DLD1 (cell line): ENCODE measurements at regions not wholly inside any gene's neighbourhood (a gene's known extent, or its start where the extent isn't known, plus 50 kb on each side); places are given as distances from the start of the nearest gene placed in this dataset.

Experiments used
- in situ Hi-C: cut with HindIII; loops from 2 replicates; pipeline ENCODE4 v1.10.0; 2017; ENCODE audit warnings: low sequenced_read_pairs

- in situ Hi-C loops: no loop called here
Observed at GRCh38 chrX:69282893-69283690, 117.8 kb upstream of the PJA1 start.

- in situ Hi-C loops: no loop called here
Observed at GRCh38 chrX:69280933-69281332, 115.7 kb upstream of the PJA1 start.

GRCh38 chrX:69279234-69279633 lies 114.0 kb upstream of the PJA1 start:
- in situ Hi-C loops: no loop called here

- in situ Hi-C loops: no loop called here
Observed at GRCh38 chrX:69278031-69278687, 112.9 kb upstream of the PJA1 start.

GRCh38 chrX:69277369-69277990 lies 112.2 kb upstream of the PJA1 start:
- in situ Hi-C loops: no loop called here

GRCh38 chrX:69268611-69269010 lies 103.4 kb upstream of the PJA1 start:
- in situ Hi-C loops: no loop called here

GRCh38 chrX:69264158-69264581 lies 98.9 kb upstream of the PJA1 start:
- in situ Hi-C loops: no loop called here

GRCh38 chrX:69263251-69263820 lies 98.1 kb upstream of the PJA1 start:
- in situ Hi-C loops: no loop called here

- in situ Hi-C loops: no loop called here
Observed at GRCh38 chrX:69262036-69262936, 97.0 kb upstream of the PJA1 start.

- in situ Hi-C loops: no loop called here
Observed at GRCh38 chrX:69260169-69260568, 94.9 kb upstream of the PJA1 start.

GRCh38 chrX:69258893-69259292 lies 93.6 kb upstream of the PJA1 start:
- in situ Hi-C loops: no loop called here

- in situ Hi-C loops: no loop called here
Observed at GRCh38 chrX:69257499-69258127, 92.4 kb upstream of the PJA1 start.

GRCh38 chrX:69256291-69256565 lies 91.0 kb upstream of the PJA1 start:
- in situ Hi-C loops: no loop called here

- in situ Hi-C loops: no loop called here
Observed at GRCh38 chrX:69255441-69256290, 90.4 kb upstream of the PJA1 start.

- in situ Hi-C loops: no loop called here
Observed at GRCh38 chrX:69253821-69254220, 88.6 kb upstream of the PJA1 start.

- in situ Hi-C loops: no loop called here
Observed at GRCh38 chrX:69243276-69243675, 78.0 kb upstream of the PJA1 start.

- in situ Hi-C loops: no loop called here
Observed at GRCh38 chrX:69238887-69239231, 73.6 kb upstream of the PJA1 start.

GRCh38 chrX:69238114-69238886 lies 73.0 kb upstream of the PJA1 start:
- in situ Hi-C loops: no loop called here

- in situ Hi-C loops: no loop called here
Observed at GRCh38 chrX:69237236-69237635, 72.0 kb upstream of the PJA1 start.
